GM18861 (cell line): ENCODE measurements at regions not wholly inside any gene's neighbourhood (a gene's known extent, or its start where the extent isn't known, plus 50 kb on each side); places are given as distances from the start of the nearest gene placed in this dataset.
"Not testable (repeated sequence)": the region's sequence is repeated elsewhere in the genome, so short reads cannot be mapped to it uniquely, and the experiment has no call there.

Experiments used
- ATAC-seq: cut with Tn5 transposase; IDR thresholded peaks from one replicate; pipeline ENCODE4 v1.9.1; 2021; ENCODE audit not compliant: unreplicated experiment

DNA sequence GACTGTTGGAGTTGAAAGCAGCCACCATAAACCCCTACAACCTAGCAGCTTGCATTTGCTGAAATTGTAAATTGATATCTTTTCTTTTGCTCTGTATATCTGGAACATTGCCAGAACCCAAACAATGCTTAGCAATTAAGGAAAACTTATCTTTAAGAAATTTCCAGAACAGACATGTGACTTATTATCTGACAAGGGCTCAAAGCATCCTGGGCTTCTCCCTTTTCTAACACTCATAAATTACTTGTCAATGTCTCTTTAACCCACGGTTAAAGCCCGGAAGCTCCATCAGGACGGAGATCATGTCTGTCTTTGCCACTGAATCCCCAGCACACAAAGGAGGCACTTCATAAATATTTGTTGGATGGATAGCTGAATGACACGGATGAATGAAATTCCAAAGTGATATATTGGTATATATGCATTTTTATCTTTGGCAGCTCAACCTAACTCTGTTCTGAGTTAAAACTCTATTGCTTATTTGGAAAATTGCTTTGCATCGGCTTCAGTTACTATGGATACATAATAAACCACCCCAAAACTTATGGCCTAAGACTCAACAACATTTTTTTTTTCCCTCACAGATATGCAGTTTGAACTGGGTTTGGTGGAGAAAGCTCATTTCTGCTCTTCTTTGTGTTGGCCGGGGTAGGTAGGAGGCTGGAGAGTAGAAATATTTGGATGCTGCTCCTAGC, 103.1 kb upstream of the CLINT1 start:
- ATAC-seq: no peak

DNA sequence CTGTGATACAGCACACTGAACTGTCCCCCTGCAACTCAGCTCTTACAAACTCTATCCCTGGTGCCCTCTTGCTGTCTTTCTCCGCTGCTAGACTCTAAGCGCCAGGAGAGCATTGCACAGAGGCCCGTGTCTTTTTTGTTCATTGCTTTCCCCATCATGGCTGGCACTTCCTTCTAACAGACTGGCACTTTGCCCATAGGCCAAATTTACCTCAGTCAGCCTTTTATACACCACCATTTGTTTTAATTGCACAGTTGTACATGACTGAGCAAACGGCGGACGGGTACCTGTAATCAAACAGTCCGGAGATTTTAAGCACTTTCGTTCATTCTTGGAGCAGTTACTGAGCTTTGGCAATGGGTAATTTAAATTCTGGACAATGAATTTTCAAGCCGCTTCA, 102.2 kb upstream of the CLINT1 start:
- ATAC-seq: no peak

DNA sequence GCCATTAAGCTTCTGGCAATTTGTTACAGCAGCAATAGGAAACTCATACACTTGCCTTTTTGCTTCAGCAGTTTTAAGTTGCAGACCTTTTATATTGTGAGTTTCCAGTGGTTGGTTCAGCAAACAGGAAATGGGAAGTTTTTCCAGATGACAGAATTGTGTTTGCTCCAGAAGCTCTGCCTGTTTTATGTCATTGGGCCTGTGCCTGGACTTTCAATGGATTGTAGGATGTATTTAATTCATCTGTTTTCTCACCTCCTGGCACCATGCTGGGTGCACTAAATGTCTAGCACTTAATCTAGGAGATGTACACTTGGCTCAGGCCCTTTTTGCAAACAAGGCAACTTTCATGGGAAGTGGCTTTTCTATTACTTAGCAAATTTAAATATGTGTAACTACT, 100.4 kb upstream of the CLINT1 start:
- no peak for ATAC-seq

DNA sequence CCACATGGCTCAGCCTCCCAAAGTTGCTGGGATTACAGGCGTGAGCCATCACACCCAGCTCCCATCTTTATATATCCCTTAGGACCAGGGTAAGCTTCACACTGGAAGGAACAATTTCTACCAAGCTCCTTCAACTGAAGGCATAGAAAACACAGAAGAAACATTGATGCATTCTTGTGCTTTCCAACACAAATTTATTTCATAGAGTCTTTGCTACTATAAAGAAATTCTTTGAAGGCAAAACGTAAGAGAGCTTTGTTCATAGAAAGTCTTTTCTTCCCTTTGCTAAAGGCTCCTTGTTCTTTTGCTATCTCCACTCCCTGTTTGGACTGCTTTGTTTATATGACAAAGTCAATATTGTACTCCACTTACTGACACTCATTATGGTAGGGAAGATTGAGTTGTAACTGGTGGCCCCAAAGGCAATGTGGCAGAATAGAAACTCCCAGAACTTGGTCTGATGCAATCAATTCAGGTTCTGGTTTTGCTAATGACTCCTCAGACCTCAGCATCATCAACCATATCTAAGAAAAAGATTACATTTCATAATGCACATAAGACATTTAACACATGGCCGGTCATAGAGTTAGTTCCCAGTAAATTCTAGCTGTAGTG, 97.4 kb upstream of the CLINT1 start:
- ATAC-seq: no peak

DNA sequence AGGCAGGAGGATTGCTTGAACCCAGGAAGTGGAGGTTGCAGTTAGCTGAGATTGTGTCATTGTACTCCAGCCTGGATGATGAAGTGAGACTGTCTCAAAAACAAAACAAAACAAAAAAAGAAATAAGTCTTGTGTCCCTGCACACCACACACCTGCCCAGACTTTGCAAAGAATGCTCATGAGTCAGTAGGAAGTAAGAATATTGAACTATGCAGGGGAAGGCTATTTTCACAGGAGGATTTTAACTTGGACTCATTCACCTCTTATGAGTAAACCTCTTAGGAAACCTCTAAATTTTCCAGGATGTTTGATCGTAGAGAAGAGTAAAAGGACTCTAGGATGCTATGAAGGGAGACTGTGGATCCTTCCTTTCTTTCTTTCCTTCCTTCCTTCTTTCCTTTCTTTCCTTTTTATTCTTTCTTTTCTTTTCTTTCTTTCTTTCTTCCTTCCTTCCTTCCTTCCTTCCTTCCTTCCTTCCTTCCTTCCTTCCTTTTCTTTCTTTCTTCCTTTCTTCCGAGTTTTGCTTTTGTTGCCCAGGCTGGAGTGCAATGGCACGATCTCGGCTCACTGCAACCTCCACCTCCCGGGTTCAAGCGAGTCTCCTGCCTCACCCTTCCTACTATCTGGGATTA, 96.7 kb upstream of the CLINT1 start:
- no peak for ATAC-seq

DNA sequence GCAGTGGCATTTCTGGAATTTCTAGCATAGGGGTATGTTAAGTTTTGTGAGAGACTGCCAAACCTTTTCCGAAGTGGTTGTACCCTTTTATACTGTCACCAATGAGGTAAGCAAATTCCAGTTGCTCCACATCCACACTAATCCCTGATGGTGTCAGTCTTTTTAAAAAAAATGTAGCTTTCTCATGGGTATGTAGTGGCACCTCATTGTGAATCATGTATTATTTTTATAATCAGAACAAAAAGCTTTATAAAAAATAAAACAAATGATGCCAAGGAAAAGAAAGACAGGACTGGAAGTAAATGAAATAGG, 93.4 kb upstream of the CLINT1 start:
- no peak for ATAC-seq

DNA sequence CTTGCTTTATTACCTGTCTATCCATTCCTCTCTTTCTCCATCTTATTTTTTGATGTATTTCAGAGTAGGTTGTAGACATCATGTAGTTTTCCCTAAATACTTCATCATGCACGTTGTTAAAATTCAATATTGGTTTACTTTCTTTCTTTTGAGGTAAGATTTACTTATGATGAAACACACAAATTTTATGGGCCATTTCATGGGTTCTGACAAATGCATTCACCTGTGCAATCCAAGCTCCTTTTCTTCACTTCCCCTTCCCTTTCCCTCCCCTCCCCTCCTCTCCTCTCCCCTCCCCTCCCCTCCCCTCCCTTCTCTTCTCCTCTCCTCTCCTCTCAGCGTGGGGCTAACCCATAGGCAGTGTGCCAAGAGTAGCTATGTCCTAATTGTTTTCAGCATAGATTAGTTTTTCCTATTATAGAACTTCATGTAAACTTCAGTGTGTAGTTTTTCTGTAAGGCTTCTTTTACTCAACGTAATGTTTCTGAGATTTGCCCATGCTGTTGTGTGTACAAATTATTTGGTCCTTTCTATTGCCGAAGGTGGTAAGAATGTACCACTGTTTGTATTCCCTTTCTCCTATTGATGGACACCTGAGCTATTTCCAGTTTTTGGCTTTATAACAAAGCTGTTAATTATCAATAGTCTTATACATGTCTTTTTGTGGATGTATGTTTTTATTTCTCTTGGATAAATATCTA, 92.9 kb upstream of the CLINT1 start:
- no peak for ATAC-seq

DNA sequence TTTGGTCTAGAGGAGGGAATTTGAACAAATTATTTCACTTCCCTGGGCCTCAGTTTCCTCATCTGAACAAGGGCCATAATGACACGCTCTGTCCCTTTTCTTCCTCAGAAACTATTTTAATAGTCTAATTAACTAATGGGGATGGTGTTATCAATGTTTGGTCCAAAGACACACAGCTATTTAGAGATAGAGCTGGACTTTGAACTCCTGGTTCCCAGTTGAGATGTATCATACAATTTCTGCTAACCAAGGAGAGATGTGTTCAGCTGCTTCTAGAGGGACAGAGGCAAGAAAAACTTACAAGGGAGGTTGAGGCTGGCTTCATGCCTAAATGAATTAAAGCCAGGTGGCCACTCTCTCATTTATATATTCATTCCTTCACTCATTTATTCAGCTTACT, 90.6 kb upstream of the CLINT1 start:
- ATAC-seq: no peak

DNA sequence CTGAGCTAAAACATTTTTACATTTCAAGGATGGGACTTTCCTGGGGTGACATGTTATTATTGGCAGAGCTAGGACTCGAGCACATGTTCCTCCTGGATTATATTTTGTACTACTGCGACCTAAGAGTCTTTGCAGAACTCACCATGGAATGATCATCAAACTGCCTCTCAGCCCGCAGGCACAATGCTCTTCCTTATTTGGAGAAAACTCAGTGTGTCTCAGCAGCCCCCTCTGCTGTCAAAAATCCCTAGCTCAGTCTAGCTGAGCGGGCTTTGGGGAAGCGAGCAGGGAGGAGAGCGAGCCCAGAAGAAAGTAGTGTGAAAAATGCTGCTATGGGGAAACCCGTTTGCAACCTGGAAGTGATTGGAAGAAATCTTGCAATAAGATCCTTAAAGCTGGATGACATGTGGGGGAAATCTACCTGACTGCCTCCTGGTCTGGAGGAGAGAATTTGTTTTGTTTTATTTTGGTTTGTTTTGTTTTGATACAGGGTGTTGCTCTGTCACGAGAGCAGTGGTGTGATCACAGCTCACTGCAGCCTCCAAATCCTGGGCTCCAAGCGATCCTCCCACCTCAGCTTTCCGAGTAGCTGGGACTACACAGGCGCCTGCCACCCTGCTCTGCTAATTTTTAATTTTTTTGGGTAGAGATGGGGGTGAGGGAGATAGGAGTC, 89.9 kb upstream of the CLINT1 start:
- ATAC-seq: peak; percentile 77

DNA sequence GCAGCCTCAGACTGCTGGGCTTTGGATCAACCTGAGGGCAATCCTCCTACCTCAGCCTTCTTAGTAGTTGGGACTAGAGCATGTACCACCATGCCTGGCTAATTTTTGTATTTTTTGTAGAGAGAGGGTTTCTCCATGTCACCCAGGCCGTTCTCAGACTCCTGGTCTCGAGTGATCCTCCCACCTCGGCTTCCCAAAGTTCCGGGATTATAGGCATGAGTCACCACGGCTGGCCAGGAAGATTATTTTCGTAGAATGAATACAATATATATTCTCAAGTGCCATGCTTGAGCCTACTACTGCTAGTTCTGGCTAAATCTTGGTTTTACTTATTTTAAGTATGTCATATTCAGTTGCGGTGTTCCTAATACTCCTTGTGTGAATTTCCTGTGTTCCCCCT, 88.2 kb upstream of the CLINT1 start:
- no peak for ATAC-seq

DNA sequence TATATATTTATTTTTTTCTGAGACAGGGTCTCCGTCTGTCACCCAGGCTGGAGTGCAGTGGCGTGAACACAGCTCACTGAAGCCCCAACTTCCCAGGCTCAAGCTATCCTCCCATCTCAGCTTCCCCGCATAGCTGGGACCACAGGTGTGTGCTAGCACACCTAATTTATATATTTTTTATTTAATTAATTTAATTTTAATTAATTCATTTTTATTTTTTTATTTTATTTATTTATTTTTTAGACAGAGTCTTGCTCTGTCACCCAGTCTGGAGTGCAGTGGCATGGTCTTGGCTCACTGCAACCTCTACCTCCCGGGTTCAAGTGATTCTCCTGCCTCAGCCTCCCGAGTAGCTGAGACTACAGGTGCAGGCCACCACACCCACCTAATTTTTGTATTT, 86.9 kb upstream of the CLINT1 start:
- ATAC-seq: not testable (repeated sequence)

DNA sequence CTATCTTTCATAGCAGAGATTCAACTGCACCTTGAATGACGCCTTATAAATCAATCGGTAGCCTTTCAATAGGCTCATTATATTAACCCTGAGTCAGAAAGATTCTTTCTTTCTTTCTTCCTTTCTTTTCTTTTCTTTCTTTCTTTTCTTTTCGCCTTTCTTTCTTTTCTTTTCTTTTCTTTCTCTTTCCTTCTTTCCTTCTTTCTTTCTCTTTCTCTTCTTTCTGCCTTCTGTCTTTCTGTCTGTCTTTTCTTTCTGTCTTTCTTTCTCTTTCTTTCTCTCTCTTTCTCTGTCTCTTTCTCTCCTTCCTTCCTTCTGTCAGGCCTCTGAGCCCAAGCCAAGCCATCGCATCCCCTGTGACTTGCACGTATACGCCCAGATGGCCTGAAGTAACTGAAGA, 86.0 kb upstream of the CLINT1 start:
- ATAC-seq: no peak

DNA sequence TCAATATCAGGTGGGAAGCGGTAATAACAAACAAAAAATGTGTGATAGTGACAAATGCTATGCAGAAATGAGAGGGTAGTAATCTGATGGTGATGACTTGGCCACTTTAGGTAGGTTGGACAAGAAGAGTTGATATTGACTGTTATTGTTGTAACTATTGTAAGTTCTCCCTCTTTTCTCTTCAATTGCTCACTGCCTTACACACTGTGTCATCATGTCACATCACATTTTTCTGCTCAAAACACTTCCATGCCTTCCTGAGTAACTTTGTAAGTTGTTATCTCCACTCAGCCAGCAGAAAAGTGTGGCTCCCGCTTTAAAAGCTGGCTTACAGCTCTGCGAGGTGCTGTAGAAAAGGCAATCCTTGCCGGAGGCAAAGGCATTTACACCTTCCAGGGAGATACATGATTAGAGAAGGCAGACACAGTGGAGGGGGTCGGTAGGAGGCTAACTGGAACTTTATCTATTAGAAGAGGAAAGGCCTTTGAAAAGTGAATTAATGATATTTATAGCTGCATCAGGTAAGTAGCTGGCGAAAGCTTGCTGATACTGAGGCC, 85.2 kb upstream of the CLINT1 start:
- ATAC-seq: no peak

DNA sequence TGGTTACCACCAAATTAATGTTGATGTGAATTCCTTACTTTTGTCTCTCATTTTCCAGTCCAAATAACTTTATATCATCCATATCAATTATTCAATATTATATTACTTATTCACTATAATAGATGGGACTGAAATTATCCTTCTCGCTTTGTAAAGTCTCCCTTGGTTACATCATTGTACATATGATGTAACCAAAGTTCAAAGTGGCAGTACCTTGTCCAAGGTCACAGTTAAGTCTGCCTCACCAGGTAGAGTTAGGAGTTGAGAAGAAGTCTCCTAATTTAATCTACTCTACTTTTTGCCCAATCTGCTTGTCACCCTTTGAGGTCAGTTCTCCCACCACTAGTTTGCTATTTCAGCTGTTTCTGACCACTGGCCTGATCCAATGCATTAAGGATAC, 83.7 kb upstream of the CLINT1 start:
- ATAC-seq: no peak

DNA sequence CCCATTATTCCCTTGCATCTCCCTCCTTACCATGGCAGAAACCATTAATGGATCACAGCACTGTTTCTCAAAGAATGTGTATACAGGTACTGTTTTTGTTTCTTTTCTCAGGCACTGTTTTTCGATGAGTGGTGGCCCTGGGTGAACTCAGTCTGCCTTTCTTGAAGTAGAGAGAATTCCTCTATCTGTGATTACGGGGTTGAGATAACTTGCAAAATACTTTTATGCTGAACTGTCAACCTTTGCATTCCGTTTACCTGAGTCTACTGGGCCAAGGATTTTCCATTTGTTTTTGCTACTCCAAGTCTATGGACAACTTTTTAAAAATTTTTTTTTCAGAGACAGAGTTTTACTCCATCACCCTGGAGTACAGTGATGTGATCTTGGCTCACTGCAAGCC, 82.7 kb upstream of the CLINT1 start:
- ATAC-seq: no peak

DNA sequence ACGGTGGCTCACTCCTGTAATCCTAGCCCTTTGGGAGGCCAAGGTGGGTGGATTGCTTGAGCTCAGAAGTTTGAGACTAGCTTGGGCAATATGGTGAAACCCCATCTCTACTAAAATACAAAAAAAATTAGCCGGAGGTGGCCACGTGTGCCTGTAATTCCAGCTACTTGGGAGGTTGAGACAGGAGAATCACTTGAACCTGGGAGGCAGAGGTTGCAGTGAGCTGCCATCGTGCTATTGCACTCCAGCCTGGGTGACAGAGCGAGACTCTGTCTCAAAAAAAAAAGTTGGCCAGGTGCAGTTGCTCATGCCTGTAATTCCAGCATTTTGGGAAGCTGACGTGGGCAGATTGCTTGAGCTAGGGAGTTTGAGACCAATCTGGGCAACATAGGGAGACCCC, 79.2 kb upstream of the CLINT1 start:
- ATAC-seq: not testable (repeated sequence)

DNA sequence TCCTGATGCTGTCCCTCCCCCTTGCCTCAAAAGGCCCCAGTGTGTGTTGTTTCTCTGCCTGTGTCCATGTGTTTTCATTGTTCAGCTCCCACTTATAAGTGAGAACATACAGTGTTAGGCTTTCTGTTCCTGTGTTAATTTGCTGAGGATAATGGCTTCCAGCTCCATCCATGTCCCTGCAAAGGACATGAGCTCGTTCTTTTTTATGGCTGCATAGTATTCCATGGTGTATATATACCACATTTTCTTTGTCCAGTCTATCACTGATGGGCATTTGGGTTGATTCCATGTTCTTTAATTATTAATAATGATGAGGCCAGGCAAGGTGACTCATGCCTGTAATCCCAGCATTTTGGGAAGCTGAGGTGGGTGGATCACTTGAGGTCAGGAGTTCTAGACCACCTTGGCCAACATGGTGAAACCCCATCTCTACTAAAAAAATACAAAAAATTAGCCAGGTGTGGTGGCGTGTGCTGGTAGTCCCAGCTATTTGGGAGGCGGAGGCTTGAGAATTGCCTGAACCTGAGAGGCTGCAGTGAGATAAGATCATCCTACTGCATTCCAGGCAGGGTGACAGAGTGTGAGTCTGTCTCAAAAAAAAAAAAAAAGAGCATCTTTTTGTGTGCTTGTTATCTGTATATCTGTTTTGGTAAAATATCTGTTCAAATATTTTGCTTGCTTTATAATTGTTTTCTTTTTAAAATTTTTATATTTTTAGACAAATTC, 78.0 kb upstream of the CLINT1 start:
- ATAC-seq: not testable (repeated sequence)

DNA sequence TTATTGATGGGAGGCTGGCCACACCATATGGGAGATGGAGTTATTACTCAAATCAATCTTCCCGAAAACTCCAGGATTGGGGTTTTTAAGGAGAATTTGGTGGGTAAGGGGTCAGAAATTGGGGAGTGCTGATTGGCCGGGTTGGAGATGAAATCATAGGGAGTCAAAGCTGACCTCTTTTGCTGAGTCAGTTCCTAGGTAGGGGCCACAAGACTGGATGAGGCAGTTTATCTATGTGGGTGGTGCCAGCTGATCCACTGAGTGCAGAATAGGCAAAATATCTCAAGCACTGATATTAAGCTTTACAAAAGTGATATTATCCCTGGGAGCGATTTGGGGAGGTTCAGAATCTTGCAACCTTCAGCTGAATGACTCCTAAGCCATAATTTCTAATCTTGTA, 75.7 kb upstream of the CLINT1 start:
- ATAC-seq: no peak

DNA sequence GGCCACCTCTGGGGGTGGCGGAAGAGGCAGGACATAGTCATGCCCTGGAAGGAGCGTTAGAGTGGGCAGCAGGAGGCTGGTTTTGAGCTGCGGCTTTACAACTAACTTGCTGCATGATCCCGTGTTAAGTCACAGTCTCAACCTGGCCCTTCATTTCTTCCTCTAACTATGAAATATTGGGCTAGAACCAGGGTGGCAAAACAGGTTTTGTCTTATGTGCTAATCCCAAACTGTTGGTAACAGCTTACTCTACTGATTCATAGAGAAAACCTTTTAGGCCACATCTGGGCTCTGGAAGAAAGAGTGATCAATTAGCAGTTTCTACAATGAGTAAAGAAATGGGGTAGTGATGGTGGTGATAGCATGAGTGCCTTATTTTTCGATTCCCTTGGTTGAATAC, 74.1 kb upstream of the CLINT1 start:
- ATAC-seq: no peak

DNA sequence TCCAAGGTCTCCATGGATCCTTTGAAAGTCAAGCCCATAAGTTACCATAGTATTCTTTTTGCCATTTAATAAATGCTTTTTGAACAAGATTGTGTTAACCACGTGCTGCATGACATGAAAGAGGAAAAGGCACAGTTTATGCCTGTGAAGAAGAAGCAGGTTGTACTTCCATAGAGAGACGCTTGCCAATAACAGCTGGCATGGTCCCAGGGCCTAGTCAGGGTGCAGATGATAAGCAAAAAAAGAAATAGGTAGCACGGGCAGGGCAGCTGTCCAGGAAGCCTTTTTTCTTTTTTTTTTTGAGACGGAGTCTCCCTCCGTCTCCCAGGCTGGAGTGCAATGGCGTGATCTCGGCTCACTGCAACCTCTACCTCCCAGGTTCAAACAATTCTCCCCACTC, 71.8 kb upstream of the CLINT1 start:
- ATAC-seq: no peak

DNA sequence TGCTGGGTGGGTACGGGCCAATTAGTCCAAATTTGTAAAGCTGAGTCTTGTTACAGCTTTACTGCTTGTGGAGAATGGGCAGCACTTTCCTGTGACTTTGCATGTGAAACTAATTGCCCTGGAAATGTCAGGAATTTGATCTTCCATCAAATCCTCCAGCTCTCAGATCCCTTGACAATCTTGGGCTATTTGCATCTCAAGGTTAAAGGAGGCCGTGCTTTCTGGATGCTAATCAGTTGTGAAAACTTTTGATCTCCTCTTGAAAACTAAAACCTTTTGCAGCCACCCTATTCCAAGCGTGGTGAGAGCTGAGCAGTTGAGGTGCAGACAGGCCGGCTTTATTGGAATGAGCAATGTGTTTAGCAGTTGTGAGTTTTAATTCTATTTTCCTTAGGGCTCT, 68.0 kb upstream of the CLINT1 start:
- no peak for ATAC-seq
